Neural progenitor cell (in vitro differentiated cells): ENCODE measurements at regions not wholly inside any gene's neighbourhood (a gene's known extent, or its start where the extent isn't known, plus 50 kb on each side); places are given as distances from the start of the nearest gene placed in this dataset.

ENCODE experiments used
- EZH2 ChIP-seq: fragments of 200-600 bp; sonication (generic); IDR thresholded peaks from 2 replicates; pipeline ENCODE4 v1.6.1; 2017; ENCODE audit warnings: antibody characterized with exemption, mild to moderate bottlenecking, moderate library complexity
- TF ChIP-seq, protein P1 (sequence below): fragments of 200-600 bp; sonication (generic); IDR thresholded peaks from 2 replicates; pipeline ENCODE4 v1.5.1; 2017; ENCODE audit warnings: antibody characterized with exemption, mild to moderate bottlenecking

- TF ChIP-seq, protein P1, sequence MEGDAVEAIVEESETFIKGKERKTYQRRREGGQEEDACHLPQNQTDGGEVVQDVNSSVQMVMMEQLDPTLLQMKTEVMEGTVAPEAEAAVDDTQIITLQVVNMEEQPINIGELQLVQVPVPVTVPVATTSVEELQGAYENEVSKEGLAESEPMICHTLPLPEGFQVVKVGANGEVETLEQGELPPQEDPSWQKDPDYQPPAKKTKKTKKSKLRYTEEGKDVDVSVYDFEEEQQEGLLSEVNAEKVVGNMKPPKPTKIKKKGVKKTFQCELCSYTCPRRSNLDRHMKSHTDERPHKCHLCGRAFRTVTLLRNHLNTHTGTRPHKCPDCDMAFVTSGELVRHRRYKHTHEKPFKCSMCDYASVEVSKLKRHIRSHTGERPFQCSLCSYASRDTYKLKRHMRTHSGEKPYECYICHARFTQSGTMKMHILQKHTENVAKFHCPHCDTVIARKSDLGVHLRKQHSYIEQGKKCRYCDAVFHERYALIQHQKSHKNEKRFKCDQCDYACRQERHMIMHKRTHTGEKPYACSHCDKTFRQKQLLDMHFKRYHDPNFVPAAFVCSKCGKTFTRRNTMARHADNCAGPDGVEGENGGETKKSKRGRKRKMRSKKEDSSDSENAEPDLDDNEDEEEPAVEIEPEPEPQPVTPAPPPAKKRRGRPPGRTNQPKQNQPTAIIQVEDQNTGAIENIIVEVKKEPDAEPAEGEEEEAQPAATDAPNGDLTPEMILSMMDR = no peak
- no peak for TF ChIP-seq EZH2
Observed at GRCh38 chr16:7150230-7150629, 182.4 kb upstream of the RBFOX1 start.
